Hematopoietic multipotent progenitor cell treated with erythropoietin and hydrocortisone succinate and interleukin-3 and kit ligand, for 15 days (in vitro differentiated cells): ENCODE measurements at regions not wholly inside any gene's neighbourhood (a gene's known extent, or its start where the extent isn't known, plus 50 kb on each side); places are given as distances from the start of the nearest gene placed in this dataset.
"Not testable (repeated sequence)": the region's sequence is repeated elsewhere in the genome, so short reads cannot be mapped to it uniquely, and the experiment has no call there.

Source experiments
- DNase-seq: peaks from one replicate; pipeline ENCODE4 v3.0.0-alpha.2; 2015; ENCODE audit warnings: low spot score

GRCh38 chr20:55412508-55412907 lies 592.8 kb downstream of the CBLN4 start:
- DNase-seq, result not testable (repeated sequence)

- no peak for DNase-seq
Observed at GRCh38 chr20:55406891-55407290, 598.4 kb downstream of the CBLN4 start.

GRCh38 chr20:55394592-55394991 lies 610.7 kb downstream of the CBLN4 start:
- DNase-seq, result no peak

DNA sequence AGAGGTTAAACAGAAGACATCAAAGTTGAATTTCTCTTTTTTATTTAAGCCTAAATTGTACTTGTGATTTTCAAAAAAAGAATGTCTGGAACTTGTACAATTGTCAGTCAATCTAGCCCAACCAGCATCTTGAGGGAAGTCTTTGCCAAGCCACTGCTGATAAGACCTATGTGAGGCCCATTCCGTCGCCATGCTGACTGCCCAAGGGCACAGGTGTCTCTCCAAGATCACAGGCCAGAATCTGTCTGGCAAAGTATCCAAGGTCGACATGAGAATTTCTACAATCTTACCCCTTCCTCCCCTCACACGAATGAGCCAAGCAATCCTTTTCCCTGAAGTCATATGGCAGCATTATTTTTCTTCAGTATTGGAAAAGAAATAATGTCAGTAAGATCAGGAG lies 614.5 kb downstream of the CBLN4 start:
- DNase-seq, result no peak

DNA sequence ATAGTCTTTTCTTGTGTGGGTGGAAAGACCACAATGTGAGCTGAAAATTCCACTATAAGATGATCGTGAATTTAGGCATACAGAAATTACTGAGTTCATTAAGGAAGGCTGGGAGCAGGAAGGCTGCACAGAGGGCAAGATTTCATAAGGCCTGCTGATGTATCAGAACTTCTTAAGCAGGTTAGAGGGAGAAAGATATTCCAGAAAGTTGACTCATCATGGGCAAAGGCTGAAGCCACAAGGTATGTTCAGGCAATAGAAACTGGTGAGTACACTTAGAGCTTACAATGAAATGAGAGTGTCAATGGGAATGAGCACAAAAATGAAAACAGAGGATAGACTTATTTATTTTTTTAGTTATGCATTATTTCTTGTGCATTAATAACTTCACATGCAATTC lies 618.6 kb downstream of the CBLN4 start:
- no peak for DNase-seq

GRCh38 chr20:55375920-55376319 lies 629.4 kb downstream of the CBLN4 start:
- DNase-seq, result no peak

- no peak for DNase-seq
Observed at GRCh38 chr20:55365745-55366144, 639.6 kb downstream of the CBLN4 start.

DNA sequence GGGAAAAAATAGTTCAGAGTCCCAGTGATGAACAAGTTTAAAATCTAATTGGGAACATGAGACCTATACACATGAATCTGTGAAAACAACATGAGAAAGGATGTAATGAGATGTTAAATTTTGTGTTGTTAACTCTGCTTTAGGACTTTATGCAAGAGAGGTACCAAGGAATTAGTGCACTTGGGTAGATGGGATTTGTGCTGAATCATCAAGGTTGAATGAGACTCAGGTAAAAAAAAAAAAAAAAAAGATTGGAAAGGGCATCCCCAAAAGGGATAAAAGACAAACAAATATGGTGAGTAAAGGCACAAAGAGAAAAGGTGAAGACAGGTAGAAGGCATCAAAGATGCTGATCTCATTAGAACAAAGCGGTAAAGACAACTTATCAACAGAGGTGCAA lies 644.4 kb downstream of the CBLN4 start:
- no peak for DNase-seq

- DNase-seq, result no peak
Observed at GRCh38 chr20:55354720-55355119, 650.6 kb downstream of the CBLN4 start.

DNA sequence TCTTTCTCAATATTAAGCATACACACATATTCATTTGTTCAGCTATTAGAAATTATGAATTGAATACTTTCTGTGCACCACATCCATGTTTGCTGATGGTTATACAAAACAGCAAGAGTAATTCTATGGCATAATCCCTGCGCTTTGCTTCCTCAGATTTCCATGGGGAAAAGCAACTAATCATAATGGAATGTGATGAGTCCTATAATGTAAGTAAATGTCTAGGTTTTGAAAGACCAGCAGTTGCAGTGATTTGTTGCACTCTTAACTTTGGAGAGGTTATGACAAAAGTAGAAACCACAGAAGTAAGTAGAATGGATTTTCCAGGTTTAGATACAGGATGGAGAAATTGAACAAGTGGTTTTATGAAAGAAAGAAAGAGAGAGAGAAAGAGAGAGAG lies 652.1 kb downstream of the CBLN4 start:
- no peak for DNase-seq

GRCh38 chr20:55348223-55348622 lies 657.1 kb downstream of the CBLN4 start:
- DNase-seq, result no peak

DNA sequence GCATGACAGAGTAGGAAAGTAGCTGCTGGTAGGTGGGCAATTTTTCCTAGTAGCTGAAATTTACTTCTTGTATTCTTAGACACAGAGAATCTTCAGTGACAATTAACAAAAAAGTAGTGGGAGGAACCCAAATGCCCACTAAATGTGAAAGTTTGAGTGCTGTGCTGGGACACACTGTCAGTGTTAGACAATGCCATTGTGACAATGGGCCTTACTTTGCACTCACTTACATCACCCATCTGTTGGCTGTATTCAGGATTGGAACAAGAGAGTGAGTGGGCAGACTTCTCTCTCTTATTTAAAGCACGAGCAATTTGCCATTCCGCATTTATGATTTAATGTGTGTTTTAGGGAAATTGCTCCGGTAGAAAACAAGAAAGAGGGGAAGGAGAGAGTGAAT lies 662.5 kb downstream of the CBLN4 start:
- DNase-seq, result no peak

DNA sequence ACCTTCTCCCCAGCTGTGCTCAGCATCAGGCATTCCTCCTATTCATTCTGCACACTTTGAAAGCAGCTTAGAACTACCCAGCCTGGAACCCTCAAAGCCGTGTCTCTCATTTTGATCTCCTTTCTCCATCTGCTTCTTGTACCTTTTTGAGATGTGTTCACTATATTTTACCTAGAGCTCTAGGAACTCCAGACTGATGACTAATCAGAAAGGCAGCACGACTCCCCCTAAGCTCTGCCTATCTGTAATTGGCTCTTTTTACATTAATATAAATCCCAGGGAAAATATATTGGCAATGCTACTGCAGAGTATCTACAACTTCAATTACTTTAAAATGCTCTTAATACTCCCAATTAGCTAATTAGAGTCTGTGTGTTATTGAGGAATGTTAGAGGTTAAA lies 671.5 kb downstream of the CBLN4 start:
- no peak for DNase-seq

DNA sequence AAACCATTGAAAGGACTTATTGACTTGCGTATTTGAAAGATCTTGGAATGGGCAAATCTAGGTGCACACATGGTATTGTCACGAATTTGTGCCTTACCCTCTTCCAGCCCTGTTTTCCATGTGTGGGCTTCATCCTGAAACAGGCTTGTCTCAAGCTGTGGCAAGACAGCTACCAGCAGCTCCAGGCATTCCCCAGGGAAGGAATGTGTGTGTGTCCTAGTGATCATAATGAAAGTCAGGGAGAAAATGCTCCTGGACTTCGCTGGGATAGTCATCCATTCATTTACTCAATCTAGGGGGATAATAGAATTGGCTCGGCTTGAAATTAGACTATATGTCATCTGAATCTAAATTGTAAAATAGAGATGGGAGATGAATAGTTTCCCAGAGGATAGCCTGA lies 676.2 kb downstream of the CBLN4 start:
- no peak for DNase-seq

DNA sequence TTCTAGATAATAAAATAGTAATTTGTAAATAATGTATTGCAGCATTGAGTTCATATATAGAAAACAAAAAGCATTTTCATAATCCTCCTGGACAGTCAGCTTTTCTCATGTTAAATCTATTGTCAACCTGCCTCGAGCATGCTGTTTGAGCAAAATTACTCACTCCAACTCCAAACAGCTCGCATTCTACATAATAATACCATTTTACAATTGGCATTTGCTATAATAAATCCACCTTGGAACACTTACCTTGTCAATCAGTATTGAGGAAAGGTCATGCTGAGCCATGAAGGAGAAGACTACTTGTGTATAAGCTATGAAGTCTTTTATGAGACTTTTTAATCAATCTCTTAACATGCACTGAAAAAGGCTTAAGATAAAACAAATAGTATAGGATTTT lies 682.6 kb downstream of the CBLN4 start:
- no peak for DNase-seq

DNA sequence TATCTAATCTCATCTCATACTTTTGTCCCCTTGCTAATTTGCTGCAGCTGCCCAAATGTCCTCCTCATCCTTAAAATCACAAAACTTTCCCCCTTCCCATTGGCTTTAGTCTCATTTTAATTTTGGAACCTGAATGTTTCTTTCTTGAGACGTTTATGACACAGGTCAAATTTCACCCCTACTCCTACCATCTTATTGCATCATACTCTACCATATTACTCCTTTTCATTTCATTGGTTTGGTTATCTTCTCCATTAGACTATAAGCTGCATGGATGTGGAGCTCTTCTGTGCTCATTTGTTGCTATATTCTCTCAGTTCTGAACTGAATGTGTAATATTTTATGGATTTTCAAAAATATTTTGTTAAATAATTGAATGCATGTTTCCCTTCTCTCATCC lies 688.6 kb downstream of the CBLN4 start:
- DNase-seq, result no peak

DNA sequence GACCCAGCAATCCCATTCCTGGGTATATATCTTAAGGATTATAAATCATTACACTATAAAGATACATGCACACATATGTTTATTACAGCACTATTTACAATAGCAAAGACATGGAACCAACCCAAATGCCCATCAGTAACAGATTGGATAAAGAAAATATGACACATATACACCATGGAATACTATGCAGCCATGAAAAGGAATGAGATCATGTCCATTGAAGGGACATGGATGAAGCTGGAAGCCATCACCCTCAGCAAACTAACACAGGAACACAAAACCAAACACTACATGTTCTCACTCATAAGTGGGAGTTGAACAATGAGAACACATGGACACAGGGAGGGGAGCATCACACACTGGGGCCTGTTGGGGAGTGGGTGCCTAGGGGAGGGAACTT lies 694.5 kb downstream of the CBLN4 start:
- not testable (repeated sequence) for DNase-seq

DNA sequence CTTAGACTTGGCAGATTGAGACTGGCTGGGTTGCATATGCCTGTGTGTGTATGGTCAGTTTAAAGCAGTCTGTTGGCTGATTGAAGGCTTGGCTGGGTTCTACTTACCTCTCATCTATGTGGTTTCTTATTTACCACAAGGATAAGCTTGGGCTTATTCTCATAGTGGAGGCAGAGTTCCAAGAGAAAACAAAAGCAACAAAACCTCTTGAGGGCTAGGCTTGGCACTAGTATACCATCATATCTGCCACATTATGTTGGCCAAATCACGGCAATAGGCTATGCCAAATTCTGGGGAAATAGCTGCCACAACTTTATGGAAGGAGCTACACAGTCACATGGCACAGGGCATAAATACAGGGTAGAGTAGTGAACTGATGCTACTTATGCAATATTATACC lies 714.1 kb downstream of the CBLN4 start:
- no peak for DNase-seq

DNA sequence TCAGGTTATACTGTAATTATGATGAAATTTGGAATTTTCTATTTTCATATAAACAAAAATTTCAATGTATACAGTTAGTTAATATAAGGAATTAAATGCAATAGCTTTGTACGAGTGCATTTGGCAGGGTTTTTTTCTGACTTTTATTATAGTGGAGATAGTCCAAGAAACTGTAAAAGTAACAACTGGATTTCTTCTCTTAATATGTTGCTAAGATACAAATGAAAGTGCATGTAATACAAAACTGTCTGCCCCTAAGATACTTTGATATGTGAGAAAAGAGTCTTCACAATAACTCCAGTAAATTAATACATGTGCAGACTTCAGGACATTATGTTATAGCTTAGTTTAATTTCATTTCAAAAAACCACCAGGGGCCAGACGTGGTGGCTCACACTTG lies 721.4 kb downstream of the CBLN4 start:
- DNase-seq, result no peak

DNA sequence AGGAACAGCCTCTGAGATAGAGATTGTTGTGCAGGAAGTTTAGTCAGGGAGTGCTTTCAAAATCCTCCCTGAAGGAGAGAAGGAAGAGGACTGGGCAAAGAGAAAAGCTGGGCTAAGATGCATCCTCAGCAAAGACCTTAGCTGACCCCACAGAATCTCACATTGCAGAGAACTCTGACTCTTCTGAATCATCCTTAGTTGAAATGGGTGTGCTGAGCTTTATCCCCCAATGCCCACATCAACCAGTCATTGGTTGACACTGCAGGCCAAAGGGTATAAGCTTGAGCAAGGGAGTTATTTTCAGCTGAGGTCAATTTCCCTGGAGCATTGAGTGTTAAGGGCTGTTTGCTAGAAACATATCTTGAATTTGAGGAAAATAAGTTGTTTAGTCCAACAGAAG lies 732.2 kb downstream of the CBLN4 start:
- no peak for DNase-seq

DNA sequence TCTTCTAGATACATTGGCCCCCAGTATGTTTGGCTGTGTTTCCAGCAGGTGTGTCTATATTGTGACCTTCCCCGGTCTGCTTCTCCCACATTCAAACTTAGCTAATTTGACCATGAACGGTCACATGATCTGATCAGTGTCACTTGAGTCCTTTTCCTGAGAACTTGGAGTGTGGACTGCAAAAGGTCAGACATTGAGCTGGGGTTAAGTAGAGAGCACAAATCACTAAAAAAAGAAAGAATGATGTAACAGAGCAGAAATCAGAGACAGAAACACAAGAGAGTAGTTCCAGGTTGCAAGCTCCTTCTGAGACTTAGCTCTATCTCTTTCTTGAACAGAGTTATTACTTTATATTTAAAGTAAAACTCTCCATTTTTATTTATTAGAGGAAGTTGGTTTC lies 733.9 kb downstream of the CBLN4 start:
- DNase-seq, result no peak

- no peak for DNase-seq
Observed at GRCh38 chr20:55269913-55270312, 735.4 kb downstream of the CBLN4 start.

DNA sequence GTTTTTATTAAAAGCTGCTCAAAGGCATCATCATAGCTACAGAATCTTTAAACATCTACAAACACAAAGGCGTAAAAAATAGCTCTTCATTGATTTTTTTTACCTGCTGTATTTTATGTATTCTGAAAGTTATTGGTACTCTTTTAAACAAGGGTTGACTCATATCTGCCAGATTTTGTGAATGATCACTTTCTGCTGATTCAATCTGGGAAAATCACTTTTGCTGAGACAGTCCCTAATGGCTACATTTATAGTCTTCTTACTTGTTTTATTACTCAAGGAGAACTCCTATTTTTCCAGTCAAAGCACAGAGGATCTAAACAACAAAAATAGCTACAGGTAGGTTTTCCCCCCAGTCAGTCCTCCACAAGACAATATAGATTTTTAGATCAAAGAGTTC lies 739.0 kb downstream of the CBLN4 start:
- DNase-seq, result no peak

DNA sequence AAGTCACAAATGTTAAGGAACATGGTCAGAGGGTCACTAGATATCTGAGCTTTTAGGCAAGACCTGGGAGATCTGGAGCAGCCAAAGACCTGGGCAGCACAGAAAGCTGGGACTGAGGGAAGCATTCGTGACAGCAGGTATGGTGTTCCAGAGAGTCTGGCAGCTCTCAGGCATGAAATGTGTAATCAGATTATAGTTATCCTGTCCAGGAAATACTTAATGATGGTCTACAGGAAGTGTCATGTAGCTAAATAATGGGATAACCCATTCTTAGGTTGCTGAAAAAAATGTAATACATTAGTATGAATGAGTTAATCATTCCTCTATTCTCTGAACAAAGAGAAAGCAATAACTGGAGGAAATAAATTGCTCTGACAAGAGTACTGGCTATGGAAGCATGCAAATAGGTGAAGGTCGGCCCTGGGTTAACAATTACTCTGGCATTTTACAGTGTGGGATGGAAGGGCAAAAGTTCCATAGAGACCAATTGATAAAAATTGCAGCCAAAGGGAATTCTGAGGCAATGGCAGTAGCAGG lies 740.5 kb downstream of the CBLN4 start:
- no peak for DNase-seq

GRCh38 chr20:55258559-55258958 lies 746.8 kb downstream of the CBLN4 start:
- no peak for DNase-seq
